Hematopoietic multipotent progenitor cell treated with erythropoietin and hydrocortisone succinate and interleukin-3 and kit ligand, for 6 days (in vitro differentiated cells): ENCODE measurements at regions not wholly inside any gene's neighbourhood (a gene's known extent, or its start where the extent isn't known, plus 50 kb on each side); places are given as distances from the start of the nearest gene placed in this dataset.

Source experiments
- DNase-seq: peaks from one replicate; pipeline ENCODE4 v3.0.0-alpha.2; 2015

DNA sequence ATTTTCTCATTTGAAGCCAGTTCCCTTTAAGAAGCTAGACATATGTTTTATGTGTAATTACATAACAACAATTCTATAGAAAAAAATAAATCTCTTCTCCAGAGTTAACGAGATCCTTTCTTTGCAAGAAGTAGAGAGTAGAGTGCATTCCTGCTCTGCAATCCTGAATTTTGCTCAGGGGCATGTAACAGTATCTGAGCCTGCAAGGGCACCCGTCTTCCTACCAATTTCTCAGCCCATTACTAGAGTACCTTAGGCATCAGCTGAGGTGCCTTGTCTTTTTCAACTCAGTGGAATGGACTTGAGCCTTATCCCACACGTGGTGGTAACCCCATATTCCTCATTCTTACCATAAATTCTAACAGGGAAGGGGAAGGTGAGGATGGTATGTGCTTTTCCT is 205.9 kb downstream of the IKZF2 start:
- no peak for DNase-seq

DNA sequence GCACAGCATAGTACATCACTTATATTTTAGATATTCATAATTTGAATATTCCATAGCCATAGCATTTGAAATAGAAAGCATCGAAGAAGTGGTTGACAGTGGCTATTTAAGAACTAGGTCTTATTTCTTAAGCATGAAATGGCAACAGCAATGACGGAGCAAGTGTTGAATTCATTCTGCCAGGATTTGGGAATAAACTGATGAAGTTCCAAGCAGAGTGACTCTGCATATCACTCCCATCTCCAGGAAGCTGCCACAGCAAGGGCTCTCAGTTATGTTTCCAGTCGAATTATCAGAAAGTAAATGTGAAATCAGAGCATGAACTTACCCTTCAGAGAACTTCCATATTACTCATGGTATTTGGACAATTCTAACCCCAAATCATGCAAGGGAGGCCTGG is 208.1 kb downstream of the IKZF2 start:
- no peak for DNase-seq

DNA sequence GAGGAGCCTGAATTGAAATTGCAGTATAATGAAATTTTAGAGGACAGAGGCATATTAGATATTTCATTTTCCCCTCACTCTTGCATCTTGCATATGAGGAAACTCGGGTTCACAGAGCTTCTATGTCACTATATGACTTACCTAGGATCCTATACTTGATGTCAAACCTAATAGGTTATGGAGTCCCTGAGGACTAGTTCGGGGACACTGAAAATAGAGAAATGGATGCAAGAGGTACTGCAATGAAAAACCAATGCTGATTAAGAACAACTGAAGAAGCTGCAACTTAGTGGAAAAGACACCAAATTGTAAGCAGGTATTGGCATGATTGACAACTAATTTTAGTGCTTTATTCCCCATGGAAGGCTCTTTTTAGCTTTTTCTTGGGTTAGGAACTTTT is 210.1 kb downstream of the IKZF2 start:
- DNase-seq, result no peak

DNA sequence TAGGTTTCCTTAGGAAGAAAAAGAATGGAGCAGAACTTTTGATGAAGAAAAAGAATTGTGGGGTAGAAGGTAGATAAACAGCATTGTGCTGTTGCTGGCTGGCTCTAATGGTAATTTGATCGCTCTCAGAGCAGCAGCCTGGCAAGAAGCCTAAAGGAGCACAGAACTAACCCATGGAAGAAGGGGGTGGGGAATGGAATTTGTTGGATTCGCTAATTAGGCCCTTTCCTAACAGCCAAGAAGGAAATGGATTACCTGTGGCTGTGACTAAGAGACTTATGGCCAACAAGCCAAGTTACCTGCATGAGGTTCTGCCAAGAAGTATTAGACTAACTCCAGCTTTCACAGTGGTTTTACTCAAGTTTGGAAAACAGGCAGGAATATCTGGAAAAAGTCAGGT is 210.6 kb downstream of the IKZF2 start:
- no peak for DNase-seq

DNA sequence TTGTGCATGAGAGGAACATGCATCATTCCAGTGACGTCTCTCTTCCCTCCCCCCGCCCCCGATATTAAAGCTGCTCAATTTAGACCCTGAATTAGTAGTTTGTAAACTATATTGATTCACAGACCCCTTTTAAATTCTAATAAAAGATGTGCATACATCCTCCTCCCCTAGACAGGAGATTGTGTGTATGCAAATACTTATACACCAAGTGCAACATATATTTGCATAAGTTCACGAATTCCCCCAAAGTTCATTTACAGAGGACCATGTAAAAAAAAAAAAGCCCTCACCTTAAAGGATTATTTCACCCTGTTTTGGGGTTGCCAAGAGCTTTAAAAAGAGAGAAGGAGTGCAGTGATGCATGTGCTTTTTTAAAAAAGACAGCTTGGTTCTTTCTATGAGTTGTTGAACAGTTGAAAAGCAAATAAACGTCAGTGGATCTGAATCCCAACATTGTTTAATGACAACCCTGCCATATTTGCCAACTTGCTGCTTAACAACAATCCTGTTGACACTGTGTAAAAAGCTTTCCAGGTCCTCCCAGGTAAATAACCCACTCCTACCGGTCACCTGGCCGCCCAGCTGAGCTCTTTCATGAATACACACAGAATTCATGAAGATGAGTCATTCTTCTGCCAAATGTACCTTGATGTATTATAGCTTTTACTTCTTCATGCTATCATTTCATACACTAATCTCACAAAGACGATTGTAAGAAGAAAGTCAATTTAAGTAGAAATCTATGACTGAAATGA is 211.5 kb downstream of the IKZF2 start:
- no peak for DNase-seq

DNA sequence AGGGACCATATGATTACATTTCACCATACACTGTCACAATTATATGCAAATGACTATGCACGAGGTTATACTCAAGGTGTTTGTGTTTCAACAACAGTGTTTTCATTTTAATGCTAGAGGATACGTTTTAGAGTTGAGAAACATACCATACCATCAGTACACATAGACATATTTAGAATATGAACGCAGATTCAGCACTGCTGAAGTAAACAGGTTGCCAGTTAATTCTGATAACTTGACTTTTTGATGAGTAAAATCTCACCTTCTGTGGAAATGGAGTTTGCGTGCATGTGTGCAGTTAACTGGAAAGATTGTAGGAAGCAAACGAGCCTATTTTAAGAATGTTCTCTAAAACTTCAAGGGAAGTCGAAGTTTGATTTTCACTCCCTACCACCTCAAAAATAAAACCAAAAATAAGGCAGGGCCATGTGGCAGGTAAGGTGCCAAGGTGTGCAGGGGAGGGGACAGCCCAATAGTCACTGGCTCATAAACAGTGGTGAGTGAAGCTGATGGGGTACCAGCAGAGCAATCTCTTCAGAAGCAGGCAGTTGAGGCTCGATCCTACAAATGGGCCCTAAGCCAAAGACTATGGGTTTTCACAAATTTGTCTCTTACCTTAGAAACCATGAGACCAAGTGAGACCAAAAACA is 213.1 kb downstream of the IKZF2 start:
- DNase-seq, result no peak

DNA sequence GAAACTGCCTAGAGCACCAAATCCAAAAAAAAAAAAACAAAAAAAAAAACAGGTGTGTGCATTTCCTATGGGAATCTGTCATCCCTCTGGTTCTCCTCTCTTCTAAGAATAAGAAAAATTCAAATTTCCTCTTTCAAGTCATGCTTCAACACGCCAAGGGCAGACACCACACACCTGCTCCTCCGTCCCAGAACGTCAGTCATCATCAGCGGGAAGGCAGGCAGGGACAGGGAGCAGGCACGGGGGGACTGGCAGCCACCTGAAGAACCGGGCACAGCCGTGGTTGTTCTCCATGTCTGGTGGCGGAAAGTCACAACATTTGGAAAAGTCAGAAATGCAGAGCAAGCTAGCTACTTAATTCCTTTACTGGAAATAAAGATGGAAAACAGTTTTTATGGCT is 214.8 kb downstream of the IKZF2 start:
- DNase-seq, result no peak

DNA sequence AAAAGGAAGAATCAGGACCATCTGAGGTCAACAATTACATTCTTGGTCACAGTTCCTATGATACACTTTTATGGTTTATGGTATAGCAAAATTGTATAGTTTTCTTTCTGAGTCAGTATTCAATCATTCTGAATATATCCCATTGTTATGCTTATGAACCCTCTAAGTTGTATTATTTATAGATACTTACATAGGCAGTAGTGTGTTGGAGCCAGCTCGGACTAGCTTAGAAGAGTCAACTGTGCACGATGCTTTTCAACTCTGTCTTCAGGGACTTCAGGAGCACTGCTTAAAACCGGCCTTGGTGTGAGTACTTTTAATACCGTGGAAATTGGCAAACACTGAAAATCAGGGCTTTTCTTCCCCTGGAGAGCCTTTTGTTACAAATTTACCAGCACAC is 215.7 kb downstream of the IKZF2 start:
- DNase-seq, result no peak

DNA sequence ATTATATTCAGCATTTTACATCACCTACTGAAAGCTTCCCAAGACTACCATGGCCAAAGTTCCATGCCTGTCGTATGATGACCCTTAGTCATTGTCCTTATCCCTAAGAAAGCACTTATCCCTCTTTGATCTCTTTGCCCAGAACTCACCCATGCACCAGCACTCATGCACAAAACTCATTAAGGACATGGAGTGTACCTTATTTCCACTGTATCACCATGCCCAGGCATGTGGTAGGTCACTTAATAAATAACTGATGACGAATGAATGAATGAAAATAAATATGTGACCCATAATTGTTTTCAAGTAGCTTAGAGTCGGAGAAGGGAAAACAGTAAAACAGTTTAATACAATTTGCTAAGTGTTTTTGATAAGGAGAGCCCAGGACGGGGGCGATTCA is 220.1 kb downstream of the IKZF2 start:
- no peak for DNase-seq

DNA sequence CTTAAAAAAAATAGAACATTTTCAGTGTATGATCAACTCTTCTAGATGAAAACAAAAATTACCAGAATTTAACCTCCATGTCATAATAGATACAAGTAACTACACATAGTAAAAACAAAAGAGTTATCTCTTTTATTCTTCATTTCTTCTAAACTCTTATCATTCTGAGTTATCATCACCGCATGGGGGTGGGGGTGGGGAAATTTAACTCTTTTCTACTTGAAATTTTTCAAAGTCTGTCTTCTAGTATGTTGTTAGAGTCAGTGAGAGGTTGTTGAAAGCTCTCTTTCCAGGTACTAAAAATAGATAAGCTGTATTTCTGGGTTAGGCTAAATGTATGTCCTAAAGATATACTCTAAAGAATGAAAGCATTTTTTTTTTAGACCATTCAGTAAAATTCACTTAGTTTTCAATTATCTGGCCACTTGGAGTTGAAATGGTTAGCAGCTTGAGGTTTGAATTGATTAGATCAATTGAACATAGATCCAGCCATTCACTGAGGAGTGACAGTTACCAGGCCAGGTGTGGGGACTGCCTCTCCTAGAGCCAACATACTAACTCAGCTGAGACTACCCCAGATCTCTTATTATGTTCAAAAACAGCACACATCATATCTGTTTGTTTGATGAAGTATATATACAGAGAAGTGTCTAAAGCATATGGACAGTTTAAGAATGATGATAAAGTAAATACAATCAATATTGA is 220.7 kb downstream of the IKZF2 start:
- DNase-seq, result no peak

DNA sequence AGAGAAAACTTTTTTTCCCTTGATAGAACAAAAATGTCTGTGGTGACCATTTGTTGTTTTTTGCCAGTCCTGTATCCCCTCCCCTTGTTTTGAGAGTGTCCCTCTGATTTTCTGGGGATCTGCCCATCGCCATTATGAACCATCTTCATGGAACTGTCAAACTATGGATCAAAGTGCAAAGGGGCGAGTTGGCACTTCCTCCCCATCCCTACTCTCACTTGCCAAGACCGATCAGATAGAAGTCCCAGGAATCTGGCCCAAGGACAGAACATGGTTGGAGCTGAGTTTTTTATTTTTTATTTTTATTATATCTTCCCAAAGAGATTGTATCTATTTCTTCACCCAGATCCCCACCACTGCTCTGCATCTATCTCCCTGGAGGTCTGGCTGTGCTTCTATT is 221.4 kb downstream of the IKZF2 start:
- DNase-seq, result no peak

DNA sequence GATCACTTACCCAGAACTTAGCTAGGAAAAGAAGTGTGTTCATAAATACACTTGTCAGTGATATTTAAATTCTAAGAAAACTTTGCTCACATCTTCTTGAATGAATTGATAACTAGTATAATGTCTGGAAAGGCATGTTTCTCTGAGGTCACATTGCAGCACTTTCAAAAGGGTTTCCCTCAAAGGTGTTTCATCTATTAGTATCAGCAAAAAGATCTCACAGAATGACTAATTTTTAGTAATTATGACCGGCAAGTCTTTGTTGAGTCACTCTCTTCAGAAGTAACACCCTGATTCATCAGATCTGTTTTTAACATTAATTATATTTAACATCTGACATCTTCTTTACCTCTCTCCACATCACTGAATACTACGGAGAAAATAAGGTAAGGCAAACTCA is 222.3 kb downstream of the IKZF2 start:
- no peak for DNase-seq

DNA sequence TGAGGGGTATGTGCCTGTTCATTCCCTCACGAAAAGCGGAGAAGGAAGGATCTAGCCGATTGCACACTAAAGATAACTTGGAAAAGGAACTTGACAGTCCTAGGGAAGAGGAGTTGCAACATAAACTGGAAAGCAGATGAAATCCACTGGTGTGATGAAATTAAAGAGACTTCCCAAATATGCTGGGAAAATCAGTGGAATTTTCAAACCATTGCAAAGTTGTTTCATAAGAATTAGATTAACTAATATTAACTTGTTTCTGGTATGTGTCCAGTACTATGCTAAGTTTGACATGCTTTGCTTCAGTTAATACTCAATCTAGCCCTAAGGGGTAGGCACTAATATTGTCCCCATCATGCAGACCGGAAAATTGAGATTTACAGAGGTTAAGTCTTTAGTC is 222.7 kb downstream of the IKZF2 start:
- DNase-seq, result no peak

DNA sequence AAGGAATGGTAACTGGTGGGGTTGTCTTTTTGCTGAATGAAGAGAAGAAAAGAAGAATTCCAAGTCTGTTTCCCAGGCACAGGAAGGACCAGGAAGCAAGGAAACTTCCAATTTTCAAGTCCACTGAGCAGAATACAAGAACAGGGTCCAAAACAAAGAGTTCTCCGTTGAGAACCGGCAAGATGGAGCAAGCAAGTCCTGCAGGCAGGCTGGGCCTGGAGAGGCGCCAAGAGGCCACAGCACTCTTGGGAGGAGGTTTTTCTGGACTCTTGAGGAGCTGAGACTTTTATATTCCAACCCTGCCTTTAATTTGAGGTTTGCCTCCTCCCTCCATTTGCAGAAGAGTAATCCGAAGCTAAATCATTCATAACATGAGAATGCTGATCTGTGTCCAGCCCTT is 224.5 kb downstream of the IKZF2 start:
- no peak for DNase-seq

DNA sequence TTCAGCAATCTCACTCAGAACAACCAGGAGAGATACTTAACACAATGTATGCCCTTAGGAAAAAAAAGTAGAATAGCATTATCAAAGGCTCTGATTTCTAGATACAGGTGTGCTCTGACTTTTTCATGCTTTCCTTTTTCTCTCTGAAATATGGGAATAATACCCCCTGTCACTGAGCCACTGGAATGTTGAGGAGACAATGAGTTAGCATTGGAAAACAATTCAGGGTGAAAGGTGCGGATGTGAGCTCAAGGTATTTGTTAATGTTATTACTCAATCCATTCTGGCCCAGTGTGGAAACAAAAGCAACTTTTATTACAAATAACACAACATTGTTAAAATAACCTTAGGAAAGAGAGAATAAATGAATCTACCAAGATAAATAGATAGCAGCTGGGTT is 228.0 kb downstream of the IKZF2 start:
- DNase-seq, result no peak

DNA sequence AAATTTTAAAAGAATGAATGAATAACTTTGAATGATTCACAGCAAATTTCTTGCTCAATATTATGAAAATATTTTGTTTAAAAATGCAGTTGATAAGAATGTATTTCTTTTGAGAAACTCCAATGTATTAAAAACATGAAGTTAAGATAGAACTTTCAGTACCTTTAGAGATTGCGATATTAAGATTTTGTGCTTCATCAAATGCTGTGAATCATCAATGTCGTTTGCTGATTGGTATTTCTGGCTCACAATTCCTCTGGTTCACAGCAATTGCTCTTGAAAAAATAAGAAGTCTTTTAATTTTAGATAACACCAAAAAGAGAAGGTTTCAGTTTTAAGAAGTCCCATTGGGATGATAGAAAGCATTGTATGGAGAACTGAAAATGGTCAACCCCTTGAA is 228.7 kb downstream of the IKZF2 start:
- no peak for DNase-seq

DNA sequence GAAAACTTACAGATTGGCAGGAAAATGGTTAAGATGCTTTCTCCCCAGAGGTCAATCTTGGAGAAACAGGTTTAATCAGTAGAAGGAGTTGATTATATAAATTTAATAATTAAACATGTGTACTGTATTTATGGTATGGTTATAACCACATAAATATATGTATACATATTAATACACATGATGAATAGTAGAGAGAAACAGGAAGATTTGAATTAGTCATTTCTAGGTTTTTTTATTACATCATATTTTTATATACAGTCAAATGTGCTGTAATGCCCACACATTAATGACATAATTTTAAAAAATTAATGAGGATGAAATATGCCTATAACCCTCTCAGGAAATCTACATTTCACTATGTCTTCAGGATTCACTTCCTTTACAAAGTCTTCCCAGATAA is 229.7 kb downstream of the IKZF2 start:
- no peak for DNase-seq

DNA sequence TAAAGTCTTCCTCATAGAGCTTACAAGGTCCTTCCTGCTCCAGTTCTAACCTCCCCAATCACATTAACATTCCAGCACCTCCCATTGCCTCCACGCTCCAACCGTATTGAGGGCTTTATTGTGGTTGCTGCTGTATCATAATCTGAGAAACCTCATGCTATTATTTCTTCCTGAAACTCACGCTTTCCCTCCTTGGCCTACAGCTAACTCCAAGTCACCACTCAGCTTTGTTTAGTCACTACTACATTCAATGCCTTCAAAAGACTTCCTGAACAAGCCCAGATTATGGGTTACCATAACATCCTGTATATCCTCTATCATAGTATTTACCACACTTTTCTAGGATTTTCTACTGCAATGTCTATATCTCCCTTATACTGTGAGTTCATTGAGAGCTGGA is 230.4 kb downstream of the IKZF2 start:
- no peak for DNase-seq

DNA sequence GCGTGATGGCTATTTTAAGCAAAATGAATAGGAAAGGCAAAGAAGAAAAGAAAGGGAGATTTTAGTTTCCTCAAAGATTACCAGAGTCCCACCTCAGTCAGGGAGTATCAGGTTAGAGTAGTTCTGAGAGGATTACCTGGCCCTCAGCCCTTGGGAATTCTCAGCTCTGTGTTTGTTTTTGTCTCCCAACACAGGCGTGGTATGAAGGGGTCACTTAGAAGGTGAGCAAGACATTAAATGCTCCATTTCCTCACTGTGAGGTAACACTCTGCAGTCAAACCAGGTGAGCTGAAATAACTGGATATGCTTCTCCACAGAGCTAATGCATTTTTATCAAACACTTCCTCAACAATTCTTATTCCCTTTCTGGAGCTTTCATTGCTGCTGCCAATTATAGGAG is 232.2 kb downstream of the IKZF2 start:
- DNase-seq, result no peak

DNA sequence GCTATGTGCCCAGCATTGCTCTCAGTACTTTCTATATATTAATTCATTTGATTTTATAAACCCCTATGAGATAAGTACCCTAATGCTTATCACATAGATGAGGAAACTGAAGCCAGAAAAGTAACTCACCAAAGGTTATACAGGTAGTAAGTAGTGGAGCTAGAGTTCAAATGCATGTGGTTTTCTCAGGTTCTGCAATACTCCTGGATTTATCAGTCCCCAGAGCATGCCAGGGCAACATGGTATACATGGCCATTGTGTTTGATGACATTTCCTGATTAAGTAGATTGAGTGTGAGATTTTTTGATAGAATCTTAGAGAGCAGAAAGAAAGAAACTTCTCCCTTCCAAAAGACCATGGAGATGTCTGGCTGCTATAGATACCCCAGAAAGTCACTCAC is 233.1 kb downstream of the IKZF2 start:
- no peak for DNase-seq

DNA sequence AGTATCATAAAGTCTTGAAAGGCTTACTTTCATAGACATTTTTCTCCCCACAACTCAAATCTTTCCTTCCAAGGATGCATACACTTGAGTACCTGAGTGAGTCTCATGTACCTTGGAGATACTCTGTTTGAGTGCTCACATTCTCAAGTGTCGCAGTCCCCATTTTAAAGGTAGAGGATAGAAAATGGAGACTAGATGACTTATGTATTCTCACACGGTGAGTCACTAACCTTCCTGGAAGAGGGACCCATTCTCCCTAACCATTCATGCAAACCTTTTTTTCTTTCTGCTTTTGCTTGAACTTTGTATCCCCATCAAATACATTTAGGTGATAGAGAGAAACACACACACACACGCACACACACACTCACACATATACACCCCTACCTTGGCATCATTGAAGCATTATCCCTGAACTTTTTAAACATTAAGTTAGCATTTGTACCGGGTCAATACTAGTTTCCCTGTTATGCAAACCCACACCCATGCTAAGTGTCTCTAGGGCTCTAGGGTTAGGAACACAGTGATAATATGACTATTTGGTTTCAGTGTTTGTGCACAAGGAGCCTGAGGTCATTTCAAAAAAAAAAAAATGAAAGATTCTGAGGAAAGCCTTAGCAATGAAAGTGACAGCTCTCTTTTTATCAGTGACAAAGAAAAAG is 236.2 kb downstream of the IKZF2 start:
- no peak for DNase-seq

DNA sequence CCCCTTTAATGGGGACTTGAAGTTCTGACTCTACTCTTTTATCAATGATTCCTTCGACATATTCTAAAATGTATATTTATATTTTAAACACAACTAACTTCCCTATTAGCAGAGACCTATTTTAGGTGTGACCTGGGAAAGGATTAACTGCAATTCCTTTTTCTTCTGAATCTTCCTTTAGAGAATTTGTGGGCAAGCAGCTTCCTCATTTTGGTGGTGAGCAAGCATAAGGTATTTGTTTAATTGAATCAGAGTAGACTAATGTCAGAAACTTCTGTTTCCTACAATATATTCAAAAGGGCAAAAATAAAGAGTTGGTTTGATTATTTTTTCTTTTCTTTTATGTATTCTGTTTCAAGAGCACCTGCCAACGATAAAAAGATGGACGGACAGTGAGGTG is 237.0 kb downstream of the IKZF2 start:
- peak; percentile 40 for DNase-seq

DNA sequence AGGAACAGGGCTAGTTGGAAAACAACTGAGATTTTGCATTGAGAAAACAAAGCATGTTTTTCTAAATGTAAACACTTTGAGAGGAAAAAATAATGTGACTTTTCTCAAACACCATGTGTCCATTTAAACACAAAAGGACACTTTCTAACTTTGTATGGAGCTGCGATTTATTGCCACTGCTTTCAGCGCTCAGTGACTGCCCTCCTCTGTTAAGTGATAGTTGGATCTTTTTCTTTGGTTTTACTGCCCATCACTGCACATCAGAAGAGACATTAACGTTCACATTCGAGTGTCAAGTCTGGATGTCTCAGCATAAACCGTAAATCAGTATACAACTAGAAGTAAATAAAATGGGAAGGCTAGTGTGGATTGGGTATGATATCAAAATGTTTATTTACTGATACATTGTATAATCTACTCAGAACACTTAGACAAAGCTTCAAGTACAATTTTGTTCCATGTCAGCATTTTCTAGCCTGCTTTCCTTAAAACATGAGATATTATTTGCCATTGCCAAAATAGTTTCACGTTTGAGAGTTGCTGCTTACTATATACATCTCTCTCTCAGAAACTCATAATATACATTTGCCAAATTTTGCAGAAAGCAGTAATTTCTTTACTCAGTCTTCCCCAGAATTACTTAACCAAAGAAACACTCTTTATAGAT is 237.6 kb downstream of the IKZF2 start:
- no peak for DNase-seq
